ENCODE measurements at regions not wholly inside any gene's neighbourhood (a gene's known extent, or its start where the extent isn't known, plus 50 kb on each side); places are given as distances from the start of the nearest gene placed in this dataset.
A peak's percentile ranks its signal among the peaks of the same experiment; 100 is the strongest.

DNA sequence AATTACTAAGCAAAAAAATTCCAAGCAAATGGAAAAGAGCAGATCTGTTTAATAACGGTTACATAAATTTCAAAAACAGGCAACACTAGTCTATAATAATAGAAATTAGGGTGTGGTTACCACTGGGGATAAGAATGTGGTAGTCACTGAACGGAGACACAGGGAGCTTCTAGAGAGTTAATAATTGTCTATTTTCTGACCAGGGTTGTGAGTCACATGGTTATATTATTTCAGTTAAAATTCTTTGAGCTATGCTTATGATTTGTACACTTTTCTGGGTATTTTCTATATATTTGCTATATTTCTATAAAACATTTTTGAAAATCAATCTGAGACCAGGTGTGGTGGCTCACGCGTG is 433.9 kb upstream of the MAF start:
- Mint-ChIP-seq H3K4me1 (ENCODE audit: low read depth) (no peaks in the 10 kb centered on the region), H3K9me3 (peaks cover 6% of the 10 kb centered on the region), H3K27ac (no peak overlapping the region), H3K27me3 (no peaks in the 10 kb centered on the region), H3K36me3 (ENCODE audit: low read depth) (no peaks in the 10 kb centered on the region), H3K4me3 (no peak overlapping the region)

DNA sequence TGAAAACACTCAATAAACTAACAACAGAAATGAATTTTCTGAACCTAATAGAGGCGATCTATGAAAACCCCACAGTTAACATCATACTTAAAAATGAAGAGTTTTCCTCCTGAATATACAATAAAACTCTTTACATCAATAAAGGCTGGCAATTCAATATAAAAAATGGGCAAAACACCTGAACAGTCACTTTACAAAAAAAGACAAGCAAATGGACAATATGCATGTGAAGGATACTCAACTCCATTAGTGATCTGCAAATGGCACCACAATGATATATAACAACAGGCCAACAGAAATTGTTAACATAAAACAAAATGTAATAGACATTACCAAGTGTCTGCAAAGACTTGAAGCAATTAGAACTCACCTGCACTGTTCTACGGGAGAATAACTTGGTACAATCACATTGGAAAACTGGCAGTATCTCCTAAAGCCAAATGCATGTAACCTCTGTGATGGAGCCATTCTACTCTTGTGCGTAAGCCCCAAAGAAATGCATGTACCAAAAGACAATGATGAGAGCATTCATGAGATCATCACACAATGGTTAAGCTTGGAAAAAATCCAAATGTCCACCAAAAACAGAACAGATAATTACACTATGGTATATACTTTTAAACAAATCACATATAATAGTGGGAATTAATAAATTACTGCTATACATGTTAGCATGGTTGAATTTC is 433.4 kb upstream of the MAF start:
- Mint-ChIP-seq H3K27ac (no peak overlapping the region), H3K4me3 (no peak overlapping the region), H3K4me1 (ENCODE audit: low read depth) (no peaks in the 10 kb centered on the region), H3K9me3 (peaks cover 6% of the 10 kb centered on the region), H3K27me3 (no peaks in the 10 kb centered on the region), H3K36me3 (ENCODE audit: low read depth) (no peaks in the 10 kb centered on the region)

DNA sequence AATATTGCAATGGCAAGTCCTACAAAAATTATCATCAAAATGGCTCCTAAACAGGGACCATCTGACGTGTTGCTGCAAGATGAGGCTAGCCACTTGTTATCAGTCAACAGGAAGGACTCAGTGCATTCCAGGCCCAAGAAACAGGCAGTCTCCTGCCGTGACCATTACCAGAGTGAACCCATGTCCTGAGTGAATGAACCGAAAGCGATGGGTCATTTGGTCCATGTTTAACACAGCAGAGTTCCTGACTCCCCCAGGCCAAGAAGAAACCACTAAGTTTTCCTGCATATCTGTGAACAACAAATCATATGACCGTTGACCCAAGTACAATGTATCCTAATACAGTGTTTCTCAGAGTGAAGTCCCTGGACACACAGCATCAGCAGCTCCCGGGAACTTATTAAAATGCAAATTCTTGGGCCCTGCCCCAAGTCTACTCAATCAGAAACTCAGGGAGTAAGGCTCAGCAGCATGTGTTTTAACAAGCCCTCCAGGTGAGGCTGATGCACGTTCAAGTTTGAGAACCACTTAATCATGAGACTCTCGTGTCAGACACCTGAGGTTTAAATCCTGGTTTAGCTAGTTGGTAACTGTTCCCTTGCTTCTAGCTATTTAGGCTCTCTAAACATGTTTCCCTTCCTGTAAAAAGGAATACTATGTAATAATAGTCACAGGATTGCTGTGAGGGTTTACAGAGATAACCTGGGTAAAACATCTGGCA is 429.4 kb upstream of the MAF start:
- Mint-ChIP-seq H3K27me3 (no peaks in the 10 kb centered on the region), H3K9me3 (peaks cover 6% of the 10 kb centered on the region), H3K36me3 (ENCODE audit: low read depth) (no peaks in the 10 kb centered on the region), H3K27ac (no peak overlapping the region), H3K4me3 (no peak overlapping the region), H3K4me1 (ENCODE audit: low read depth) (peaks cover 10% of the 10 kb centered on the region)

DNA sequence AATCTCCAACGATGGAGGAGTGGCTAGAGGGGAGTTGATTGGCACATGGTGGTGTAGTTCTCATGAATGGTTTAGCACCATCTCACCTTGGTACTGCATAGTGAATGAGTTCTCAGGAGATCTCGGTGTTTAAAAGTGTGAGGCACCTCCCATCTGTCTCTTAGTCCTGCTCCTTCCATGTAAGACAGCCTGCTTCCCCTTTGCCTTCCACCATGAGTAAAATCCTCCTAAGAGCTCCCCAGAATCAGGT is 428.8 kb upstream of the MAF start:
- H3K9me3 Mint-ChIP-seq: peaks cover 6% of the 10 kb centered on the region
- peaks cover 10% of the 10 kb centered on the region for H3K4me1 Mint-ChIP-seq (ENCODE audit: low read depth)
- no peak overlapping the region for H3K4me3 Mint-ChIP-seq
- no peak overlapping the region for H3K27ac Mint-ChIP-seq
- no peaks in the 10 kb centered on the region for H3K27me3 Mint-ChIP-seq
- no peaks in the 10 kb centered on the region for H3K36me3 Mint-ChIP-seq (ENCODE audit: low read depth)

DNA sequence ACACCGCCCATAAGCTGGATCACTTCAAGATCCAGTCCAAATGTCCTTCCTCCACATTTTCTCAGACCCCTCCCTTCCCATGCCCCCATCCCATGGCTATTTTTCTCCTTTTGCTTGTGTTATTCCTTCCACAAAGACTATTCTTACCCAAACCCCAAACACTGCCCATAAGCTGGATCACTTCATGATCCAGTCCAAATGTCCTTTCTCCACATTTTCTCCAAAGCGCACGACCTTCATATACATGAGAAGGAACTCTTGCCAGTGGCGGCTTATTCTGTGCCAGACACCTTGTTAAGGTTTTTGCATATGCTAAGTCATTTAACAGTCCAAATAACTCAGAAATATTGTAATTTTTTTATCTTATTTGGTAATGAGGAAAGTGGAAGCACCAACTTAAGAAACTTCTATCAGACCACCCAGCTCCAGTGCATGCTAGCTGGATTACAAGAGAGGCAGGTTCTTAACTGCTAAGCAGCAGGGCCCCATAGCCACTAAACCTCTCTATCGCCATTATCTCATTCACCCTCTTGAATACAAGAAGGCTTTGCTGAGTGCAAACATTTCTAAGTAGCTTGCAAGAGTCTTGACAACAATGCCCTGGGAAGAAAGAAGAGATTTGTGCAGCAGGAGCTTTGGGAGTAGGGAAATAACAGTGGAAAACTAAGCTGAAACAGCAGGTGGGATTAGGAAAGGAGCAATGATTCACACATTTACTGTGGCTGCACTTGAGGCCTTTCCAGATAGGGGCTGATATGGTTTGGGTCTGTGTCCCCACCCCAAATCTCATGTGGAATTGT is 428.2 kb upstream of the MAF start:
- Mint-ChIP-seq H3K27me3 (no peaks in the 10 kb centered on the region), H3K27ac (no peak overlapping the region), H3K36me3 (ENCODE audit: low read depth) (no peaks in the 10 kb centered on the region), H3K9me3 (peaks cover under 1% of the 10 kb centered on the region), H3K4me1 (ENCODE audit: low read depth) (peaks cover 10% of the 10 kb centered on the region), H3K4me3 (no peak overlapping the region)

DNA sequence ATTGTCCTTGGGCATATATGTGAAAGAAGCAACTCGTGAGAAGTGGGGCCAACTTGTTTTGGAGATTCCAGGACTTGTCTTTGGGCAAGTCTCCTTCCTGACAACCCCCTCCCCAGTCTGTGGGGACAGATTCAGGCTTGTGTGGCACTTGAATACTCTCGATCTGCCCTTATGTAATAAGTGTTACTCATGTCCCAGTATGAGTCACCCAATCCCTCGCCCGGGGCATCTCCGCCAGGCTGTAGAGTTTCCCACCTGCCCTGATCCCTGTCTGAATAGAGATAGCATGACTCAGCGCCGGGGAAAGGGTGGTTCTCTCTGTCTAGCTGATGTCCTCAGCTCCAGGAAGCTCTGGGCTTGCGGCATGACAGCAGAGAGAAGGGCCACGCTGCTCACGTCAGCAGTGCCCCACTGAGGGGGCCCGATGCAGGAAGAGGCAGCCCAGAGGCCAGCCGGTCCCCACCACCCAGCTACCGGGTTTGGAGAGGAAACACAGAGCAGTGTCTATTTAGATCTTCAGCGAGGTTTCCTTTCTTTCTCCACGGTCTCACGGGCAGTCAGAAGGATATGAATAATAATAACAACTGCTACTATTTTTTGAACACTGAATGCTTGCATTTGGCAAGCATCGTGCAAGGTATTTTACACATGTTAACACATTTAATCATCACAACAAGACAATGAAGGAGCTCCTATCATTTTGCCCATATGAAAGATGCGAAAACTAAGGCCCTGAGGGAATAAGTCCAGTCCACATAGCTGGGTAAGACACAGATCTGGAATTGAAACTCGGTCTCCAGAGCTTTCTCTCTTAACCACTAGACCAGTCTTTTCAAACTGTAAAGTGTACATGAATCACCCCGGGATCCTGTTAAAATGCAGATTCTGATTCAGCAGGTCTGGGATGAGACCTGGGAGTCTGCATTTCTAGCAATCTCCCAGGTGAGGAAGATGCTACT is 426.7 kb upstream of the MAF start:
- H3K9me3 Mint-ChIP-seq: no peaks in the 10 kb centered on the region
- H3K27ac Mint-ChIP-seq: peak overlapping the region; percentile 18
- peaks cover 10% of the 10 kb centered on the region for H3K4me1 Mint-ChIP-seq (ENCODE audit: low read depth)
- H3K4me3 Mint-ChIP-seq: peak overlapping the region; percentile 35
- no peaks in the 10 kb centered on the region for H3K27me3 Mint-ChIP-seq
- no peaks in the 10 kb centered on the region for H3K36me3 Mint-ChIP-seq (ENCODE audit: low read depth)

DNA sequence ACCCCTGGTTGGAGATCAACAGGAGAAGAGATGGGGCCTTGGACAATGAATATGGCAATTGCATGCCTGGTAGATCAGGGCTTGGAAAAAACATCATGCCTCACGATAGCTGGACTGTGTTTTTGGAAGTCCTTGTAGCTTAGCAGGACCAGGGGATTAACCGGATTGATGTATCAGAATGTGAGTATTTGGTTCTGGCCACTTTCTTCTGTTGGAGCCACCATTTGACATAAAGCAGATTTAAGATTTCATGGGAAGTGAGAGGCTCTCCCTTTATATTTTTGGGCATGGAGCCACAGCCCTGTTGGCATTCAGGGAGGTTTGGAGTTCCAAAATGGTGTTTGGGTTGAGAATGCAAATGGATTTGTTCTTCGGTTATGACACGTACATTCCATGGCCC is 424.7 kb upstream of the MAF start:
- H3K27ac Mint-ChIP-seq: no peak overlapping the region
- H3K27me3 Mint-ChIP-seq: no peaks in the 10 kb centered on the region
- no peaks in the 10 kb centered on the region for H3K9me3 Mint-ChIP-seq
- H3K4me3 Mint-ChIP-seq: no peak overlapping the region
- no peaks in the 10 kb centered on the region for H3K36me3 Mint-ChIP-seq (ENCODE audit: low read depth)
- peaks cover 10% of the 10 kb centered on the region for H3K4me1 Mint-ChIP-seq (ENCODE audit: low read depth)

DNA sequence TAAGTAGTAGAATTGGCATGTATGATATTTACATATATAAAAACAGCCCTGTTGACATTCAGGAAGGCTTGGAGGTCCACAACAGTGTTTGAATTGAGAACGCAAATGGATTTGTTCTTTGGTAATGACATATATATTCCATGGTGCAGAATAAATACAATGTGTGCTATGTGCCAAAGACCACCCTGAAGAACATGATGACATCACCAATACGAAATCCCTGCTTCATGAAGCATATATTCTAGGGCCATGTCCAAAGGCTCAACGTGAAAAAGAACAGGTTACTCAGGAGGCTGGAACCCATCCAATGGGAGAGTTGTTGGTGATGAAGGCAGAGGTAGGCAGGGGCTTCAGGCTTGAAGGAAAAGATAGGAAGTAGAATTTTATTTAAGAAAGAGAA is 423.9 kb upstream of the MAF start:
- Mint-ChIP-seq H3K4me3 (no peak overlapping the region), H3K4me1 (ENCODE audit: low read depth) (peaks cover 10% of the 10 kb centered on the region), H3K27ac (no peak overlapping the region), H3K9me3 (no peaks in the 10 kb centered on the region), H3K27me3 (no peaks in the 10 kb centered on the region), H3K36me3 (ENCODE audit: low read depth) (no peaks in the 10 kb centered on the region)

DNA sequence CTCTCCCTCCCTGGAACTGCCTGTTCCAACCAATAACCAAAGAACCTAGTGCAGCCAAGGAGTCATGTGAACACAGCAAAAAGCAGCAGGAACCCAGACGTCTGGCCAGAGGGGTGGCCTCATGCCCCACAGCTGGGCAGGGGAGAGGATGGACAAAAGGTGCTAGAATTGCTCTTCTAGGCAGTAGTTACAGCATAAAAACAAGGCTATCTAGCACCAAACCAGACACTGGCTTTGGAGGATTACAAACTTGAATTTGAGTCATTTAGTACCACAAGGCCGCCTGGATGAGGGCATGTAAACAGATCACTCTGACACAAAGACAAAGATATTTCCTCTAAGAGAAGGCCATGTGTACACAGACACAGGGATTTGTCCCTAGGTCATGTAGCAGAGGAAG is 423.3 kb upstream of the MAF start:
- H3K27ac Mint-ChIP-seq: no peak overlapping the region
- no peak overlapping the region for H3K4me3 Mint-ChIP-seq
- H3K36me3 Mint-ChIP-seq (ENCODE audit: low read depth): no peaks in the 10 kb centered on the region
- no peaks in the 10 kb centered on the region for H3K9me3 Mint-ChIP-seq
- H3K27me3 Mint-ChIP-seq: no peaks in the 10 kb centered on the region
- H3K4me1 Mint-ChIP-seq (ENCODE audit: low read depth): peaks cover 10% of the 10 kb centered on the region

DNA sequence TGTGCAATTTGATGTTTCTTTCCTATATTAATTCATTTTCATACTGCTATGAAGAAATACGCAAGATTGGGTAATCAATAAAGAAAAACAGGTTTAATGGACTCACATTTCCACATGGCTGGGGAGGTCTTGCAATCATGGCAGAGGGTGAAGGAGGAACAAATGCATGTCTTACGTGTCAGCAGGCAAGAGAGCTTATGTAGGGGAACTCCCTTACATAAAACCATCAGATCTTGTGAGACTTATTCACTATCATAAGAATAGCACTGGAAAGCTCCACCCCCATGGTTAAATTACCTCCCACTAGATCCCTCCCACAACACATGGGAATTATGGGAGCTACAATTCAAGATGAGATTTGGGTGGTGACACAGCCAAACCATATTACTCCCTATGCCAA is 418.9 kb upstream of the MAF start:
- no peaks in the 10 kb centered on the region for H3K27me3 Mint-ChIP-seq
- H3K36me3 Mint-ChIP-seq (ENCODE audit: low read depth): no peaks in the 10 kb centered on the region
- no peaks in the 10 kb centered on the region for H3K4me1 Mint-ChIP-seq (ENCODE audit: low read depth)
- no peak overlapping the region for H3K4me3 Mint-ChIP-seq
- H3K9me3 Mint-ChIP-seq: no peaks in the 10 kb centered on the region
- no peak overlapping the region for H3K27ac Mint-ChIP-seq

DNA sequence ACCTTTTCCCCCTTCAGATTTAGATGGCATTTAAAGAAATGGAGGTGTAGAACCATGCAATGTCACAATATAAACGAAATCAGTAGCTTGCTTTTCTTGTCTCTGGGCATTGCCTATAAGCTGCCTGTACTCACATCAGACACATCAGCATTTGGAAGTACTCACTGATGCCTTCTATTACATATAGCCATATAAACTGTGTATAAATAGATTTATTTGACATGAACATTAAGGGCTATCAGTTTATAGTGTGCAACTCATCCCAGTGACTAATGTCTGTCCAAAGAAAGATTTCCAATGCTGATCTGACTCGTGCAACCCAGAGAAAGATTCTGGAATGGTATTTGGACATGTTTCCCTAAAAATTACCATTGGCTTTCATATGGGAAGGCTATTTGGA is 417.9 kb upstream of the MAF start:
- H3K4me3 Mint-ChIP-seq: no peak overlapping the region
- no peaks in the 10 kb centered on the region for H3K4me1 Mint-ChIP-seq (ENCODE audit: low read depth)
- H3K27ac Mint-ChIP-seq: no peak overlapping the region
- H3K36me3 Mint-ChIP-seq (ENCODE audit: low read depth): no peaks in the 10 kb centered on the region
- H3K9me3 Mint-ChIP-seq: no peaks in the 10 kb centered on the region
- H3K27me3 Mint-ChIP-seq: no peaks in the 10 kb centered on the region

DNA sequence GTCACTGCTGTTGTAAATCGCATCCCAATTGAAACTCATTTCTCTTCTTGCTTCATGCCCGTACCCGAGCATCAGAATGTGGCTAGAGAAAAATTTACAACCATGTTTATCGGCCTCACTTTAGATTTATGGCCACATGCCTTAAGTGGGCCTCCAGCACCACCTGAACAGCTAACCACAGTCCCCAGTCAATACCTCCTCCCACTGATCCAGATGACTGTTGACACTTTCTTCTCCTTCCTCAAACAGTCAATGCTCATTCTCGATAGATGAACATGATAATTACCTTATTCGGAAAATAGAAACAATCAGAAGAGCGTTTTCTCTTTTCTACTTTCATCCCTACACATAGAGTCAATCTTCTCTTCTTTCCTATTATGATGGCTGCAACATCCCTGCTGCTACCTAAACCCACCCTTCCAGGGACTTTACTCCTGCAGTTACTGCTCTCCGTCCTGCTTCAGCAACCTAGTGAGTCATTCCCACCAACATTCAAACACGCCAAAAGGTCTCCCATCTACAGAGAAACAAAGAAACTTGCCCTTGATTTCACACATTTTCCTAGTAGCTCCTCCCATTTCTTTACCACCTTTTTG is 416.3 kb upstream of the MAF start:
- Mint-ChIP-seq H3K4me3 (no peak overlapping the region), H3K27me3 (no peaks in the 10 kb centered on the region), H3K4me1 (ENCODE audit: low read depth) (no peaks in the 10 kb centered on the region), H3K36me3 (ENCODE audit: low read depth) (no peaks in the 10 kb centered on the region), H3K27ac (no peak overlapping the region), H3K9me3 (no peaks in the 10 kb centered on the region)

DNA sequence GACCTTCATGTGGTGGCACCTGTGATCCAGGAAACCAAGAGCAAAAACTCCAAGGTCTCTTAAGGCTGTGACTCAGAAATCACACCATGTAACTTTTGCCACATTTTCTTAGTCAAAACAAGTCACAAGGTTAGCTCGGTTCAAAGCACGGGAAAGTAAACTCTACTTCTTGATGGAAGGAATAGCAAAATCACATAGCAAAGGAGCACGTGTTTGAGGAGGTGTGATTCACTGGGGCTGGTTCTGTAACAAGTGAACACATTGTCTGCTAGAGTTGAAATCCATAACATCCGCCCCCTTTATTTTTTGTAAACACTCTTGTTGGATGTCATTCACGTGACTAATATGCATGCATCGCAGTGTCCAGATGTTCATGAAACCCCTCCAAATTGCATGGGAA is 415.0 kb upstream of the MAF start:
- Mint-ChIP-seq H3K9me3 (no peaks in the 10 kb centered on the region), H3K4me3 (no peak overlapping the region), H3K27ac (no peak overlapping the region), H3K36me3 (ENCODE audit: low read depth) (no peaks in the 10 kb centered on the region), H3K27me3 (peaks cover 3% of the 10 kb centered on the region), H3K4me1 (ENCODE audit: low read depth) (no peaks in the 10 kb centered on the region)

DNA sequence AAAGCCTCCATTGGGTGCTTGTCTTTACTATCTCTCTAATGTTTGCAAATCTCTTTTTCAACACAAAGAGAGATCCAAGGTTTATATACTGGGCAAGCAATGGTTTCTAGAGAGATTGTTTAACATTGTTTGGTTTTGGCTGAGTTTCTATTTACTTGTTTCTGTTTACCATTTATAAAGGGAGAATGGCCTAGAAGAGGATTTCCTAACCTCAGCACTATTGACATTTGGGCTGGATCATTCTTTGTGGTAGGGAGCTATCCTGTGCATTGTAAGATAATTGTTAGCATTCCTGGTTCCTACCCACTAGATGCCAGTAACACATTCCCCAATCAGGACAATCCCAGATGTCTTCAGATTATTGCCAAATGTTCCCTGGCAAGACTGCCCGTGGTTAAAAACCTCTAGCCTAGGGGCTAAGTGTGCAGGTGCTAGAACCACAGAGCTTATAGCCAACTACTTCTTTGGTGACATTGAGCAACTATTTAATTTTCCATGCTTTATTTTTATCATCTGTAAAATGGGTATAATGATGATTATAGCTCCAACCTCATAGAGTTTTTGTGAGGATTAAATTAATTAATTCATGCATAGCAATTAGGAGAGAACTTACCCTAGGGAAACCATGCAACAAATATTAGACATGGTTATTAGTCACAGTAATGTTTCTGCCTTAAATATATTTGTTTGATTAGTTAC is 413.9 kb upstream of the MAF start:
- H3K27me3 Mint-ChIP-seq: peaks cover 5% of the 10 kb centered on the region
- no peak overlapping the region for H3K4me3 Mint-ChIP-seq
- no peak overlapping the region for H3K27ac Mint-ChIP-seq
- H3K9me3 Mint-ChIP-seq: no peaks in the 10 kb centered on the region
- H3K4me1 Mint-ChIP-seq (ENCODE audit: low read depth): no peaks in the 10 kb centered on the region
- no peaks in the 10 kb centered on the region for H3K36me3 Mint-ChIP-seq (ENCODE audit: low read depth)
